HTR-8/SVneo (cell line): ENCODE measurements at regions not wholly inside any gene's neighbourhood (a gene's known extent, or its start where the extent isn't known, plus 50 kb on each side); places are given as distances from the start of the nearest gene placed in this dataset.
"Not testable (repeated sequence)": the region's sequence is repeated elsewhere in the genome, so short reads cannot be mapped to it uniquely, and the experiment has no call there.

Source experiments
- DNase-seq: peaks from one replicate; pipeline ENCODE4 v3.0.0; 2011; ENCODE audit warnings: low spot score, mixed read lengths; ENCODE audit not compliant: insufficient read length
- FAIRE-seq: peaks from 2 replicates; lab custom pipeline; 2011; peaks lifted over from hg19 to GRCh38; lab: Jason Lieb, UNC

GRCh38 chr5:153939101-153939500, 99.6 kb downstream of the FAM114A2 start:
- DNase-seq (no peak), FAIRE-seq (no peak)

- DNase-seq: no peak
- no peak for FAIRE-seq
Observed at GRCh38 chr5:153938191-153938842, 100.4 kb downstream of the FAM114A2 start.

- no peak for DNase-seq
- no peak for FAIRE-seq
Observed at GRCh38 chr5:153937661-153938060, 101.0 kb downstream of the FAM114A2 start.

- FAIRE-seq, DNase-seq: not testable (repeated sequence)
Observed at GRCh38 chr5:153935151-153935550, 103.6 kb downstream of the FAM114A2 start.

- FAIRE-seq (no peak), DNase-seq (no peak)
Observed at GRCh38 chr5:153926201-153926600, 112.5 kb downstream of the FAM114A2 start.

- DNase-seq (no peak), FAIRE-seq (no peak)
Observed at GRCh38 chr5:153919161-153919560, 119.5 kb downstream of the FAM114A2 start.

- DNase-seq (no peak), FAIRE-seq (no peak)
Observed at GRCh38 chr5:153907170-153907775, 131.4 kb downstream of the FAM114A2 start.

GRCh38 chr5:153905219-153905618, 133.5 kb downstream of the FAM114A2 start:
- FAIRE-seq: no peak
- DNase-seq: no peak

- DNase-seq: no peak
- no peak for FAIRE-seq
Observed at GRCh38 chr5:153903321-153903720, 135.4 kb downstream of the FAM114A2 start.

- DNase-seq (no peak), FAIRE-seq (no peak)
Observed at GRCh38 chr5:153902016-153902415, 136.7 kb downstream of the FAM114A2 start.

- DNase-seq: no peak
Observed at GRCh38 chr5:153901449-153901848, 137.3 kb downstream of the FAM114A2 start.

GRCh38 chr5:153900703-153901395, 137.9 kb downstream of the FAM114A2 start:
- DNase-seq: peak; percentile 56
- no peak for FAIRE-seq

More at GRCh38 chr5:153901449-153901848, 137.3 kb downstream of the FAM114A2 start:
- FAIRE-seq: peak; percentile 26

GRCh38 chr5:153899746-153900145, 139.0 kb downstream of the FAM114A2 start:
- FAIRE-seq: peak; percentile 26
- DNase-seq: no peak

- DNase-seq (no peak), FAIRE-seq (no peak)
Observed at GRCh38 chr5:153896701-153897100, 142.0 kb downstream of the FAM114A2 start.

- DNase-seq (no peak), FAIRE-seq (no peak)
Observed at GRCh38 chr5:153896117-153896516, 142.6 kb downstream of the FAM114A2 start.

GRCh38 chr5:153895266-153895665, 143.4 kb downstream of the FAM114A2 start:
- DNase-seq: no peak
- FAIRE-seq: no peak

- FAIRE-seq: no peak
- no peak for DNase-seq
Observed at GRCh38 chr5:153893817-153894216, 144.9 kb downstream of the FAM114A2 start.

- DNase-seq (no peak), FAIRE-seq (no peak)
Observed at GRCh38 chr5:153891394-153891793, 147.3 kb downstream of the FAM114A2 start.

GRCh38 chr5:153888781-153889180, 149.9 kb downstream of the FAM114A2 start:
- FAIRE-seq (no peak), DNase-seq (no peak)

GRCh38 chr5:153885141-153885540, 153.6 kb downstream of the FAM114A2 start:
- DNase-seq: no peak
- FAIRE-seq: no peak

GRCh38 chr5:153884612-153884957, 154.1 kb downstream of the FAM114A2 start:
- no peak for FAIRE-seq

More at GRCh38 chr5:153884612-153884957, 154.1 kb downstream of the FAM114A2 start:
- no peak for DNase-seq
